ENCODE measurements at regions not wholly inside any gene's neighbourhood (a gene's known extent, or its start where the extent isn't known, plus 50 kb on each side); places are given as distances from the start of the nearest gene placed in this dataset.

GRCh38 chr3:13148126-13148525 is 74.9 kb upstream of the IQSEC1 start:
- Histone ChIP-seq H3K36me3 (ENCODE audit: insufficient read depth, low read length) (no peaks in the 10 kb centered on the region), H3K4me1 (ENCODE audit: insufficient read depth, low read length, poor library complexity, severe bottlenecking) (no peaks in the 10 kb centered on the region), H3K9me2 (ENCODE audit: insufficient read depth, low read length) (no peaks in the 10 kb centered on the region), H4K20me1 (ENCODE audit: insufficient read depth, low read length) (no peaks in the 10 kb centered on the region), H2AFZ (ENCODE audit: low read length) (no peak overlapping the region), H3K27ac (ENCODE audit: low read depth, low read length, poor library complexity, severe bottlenecking) (no peak overlapping the region), H3K4me2 (ENCODE audit: low read length) (no peak overlapping the region), H3K4me3 (ENCODE audit: low read depth, low read length, poor library complexity, severe bottlenecking) (no peak overlapping the region), H3K79me2 (ENCODE audit: insufficient read depth, low read depth, low read length) (no peaks in the 10 kb centered on the region), H3K9me3 (ENCODE audit: low read length) (no peaks in the 10 kb centered on the region)
- POLR2A ChIA-PET = no interaction called here
- CTCF ChIA-PET (ENCODE audit: unreplicated experiment) = no interaction called here
- intact Hi-C loops (cut with micrococcal nuclease; ENCODE audit: unreplicated experiment) = no loop called here
- TF ChIP-seq EZH2phosphoT487 (IDR thresholded peaks at IDR 0.05; ENCODE audit: borderline replicate concordance, low read depth, low read length) = no peak
- no peak for TF ChIP-seq CTCF (conservative IDR thresholded peaks at IDR 0.05; ENCODE audit: low read length)
- no TSS peak for BruUV-seq (replicated peaks)
- DNase-seq (ENCODE audit: low spot score) = no peak

- H3K4me1 ChIP-seq (ENCODE audit: insufficient read depth, low read length, poor library complexity, severe bottlenecking) = no peaks in the 10 kb centered on the region
- no peak overlapping the region for H3K4me2 ChIP-seq (ENCODE audit: low read length)
- no peaks in the 10 kb centered on the region for H4K20me1 ChIP-seq (ENCODE audit: insufficient read depth, low read length)
- no peak for TF ChIP-seq CTCF (conservative IDR thresholded peaks at IDR 0.05; ENCODE audit: low read length)
- no peak for TF ChIP-seq EZH2phosphoT487 (IDR thresholded peaks at IDR 0.05; ENCODE audit: borderline replicate concordance, low read depth, low read length)
- POLR2A ChIA-PET = no interaction called here
- H3K27ac ChIP-seq (ENCODE audit: low read depth, low read length, poor library complexity, severe bottlenecking) = no peak overlapping the region
- H3K9me2 ChIP-seq (ENCODE audit: insufficient read depth, low read length) = no peaks in the 10 kb centered on the region
- H2AFZ ChIP-seq (ENCODE audit: low read length) = no peak overlapping the region
- H3K79me2 ChIP-seq (ENCODE audit: insufficient read depth, low read depth, low read length) = no peaks in the 10 kb centered on the region
- BruUV-seq (replicated peaks) = no TSS peak
- intact Hi-C loops (cut with micrococcal nuclease; ENCODE audit: unreplicated experiment) = no loop called here
- no peak for DNase-seq (ENCODE audit: low spot score)
- H3K36me3 ChIP-seq (ENCODE audit: insufficient read depth, low read length) = no peaks in the 10 kb centered on the region
- no peaks in the 10 kb centered on the region for H3K9me3 ChIP-seq (ENCODE audit: low read length)
- CTCF ChIA-PET (ENCODE audit: unreplicated experiment) = no interaction called here
- H3K4me3 ChIP-seq (ENCODE audit: low read depth, low read length, poor library complexity, severe bottlenecking) = no peak overlapping the region
Measured at GRCh38 chr3:13147344-13147743, 74.1 kb upstream of the IQSEC1 start.

GRCh38 chr3:13146643-13147143 is 73.5 kb upstream of the IQSEC1 start:
- H3K36me3 ChIP-seq (ENCODE audit: insufficient read depth, low read length) = no peaks in the 10 kb centered on the region
- H3K79me2 ChIP-seq (ENCODE audit: insufficient read depth, low read depth, low read length) = no peaks in the 10 kb centered on the region
- BruUV-seq (replicated peaks) = no TSS peak
- H3K9me2 ChIP-seq (ENCODE audit: insufficient read depth, low read length) = no peaks in the 10 kb centered on the region
- H3K4me3 ChIP-seq (ENCODE audit: low read depth, low read length, poor library complexity, severe bottlenecking) = no peak overlapping the region
- no peaks in the 10 kb centered on the region for H3K4me1 ChIP-seq (ENCODE audit: insufficient read depth, low read length, poor library complexity, severe bottlenecking)
- no peaks in the 10 kb centered on the region for H3K9me3 ChIP-seq (ENCODE audit: low read length)
- POLR2A ChIA-PET = no interaction called here
- no peaks in the 10 kb centered on the region for H4K20me1 ChIP-seq (ENCODE audit: insufficient read depth, low read length)
- no peak for TF ChIP-seq EZH2phosphoT487 (IDR thresholded peaks at IDR 0.05; ENCODE audit: borderline replicate concordance, low read depth, low read length)
- TF ChIP-seq CTCF (conservative IDR thresholded peaks at IDR 0.05; ENCODE audit: low read length) = no peak
- no peak for DNase-seq (ENCODE audit: low spot score)
- no peak overlapping the region for H2AFZ ChIP-seq (ENCODE audit: low read length)
- H3K27ac ChIP-seq (ENCODE audit: low read depth, low read length, poor library complexity, severe bottlenecking) = no peak overlapping the region
- CTCF ChIA-PET (ENCODE audit: unreplicated experiment) = no interaction called here
- no peak overlapping the region for H3K4me2 ChIP-seq (ENCODE audit: low read length)
- intact Hi-C loops (cut with micrococcal nuclease; ENCODE audit: unreplicated experiment) = no loop called here

Data from OCI-LY7 (cell line).